Activated CD4-positive, alpha-beta T cell treated with anti-CD3 and anti-CD28 coated beads for 48 hours (primary cell): ENCODE measurements at regions not wholly inside any gene's neighbourhood (a gene's known extent, or its start where the extent isn't known, plus 50 kb on each side); places are given as distances from the start of the nearest gene placed in this dataset.

Experiments
- DNase-seq: peaks from one replicate; pipeline ENCODE4 v3.0.0-alpha.2; 2020

- DNase-seq: no peak
Observed at GRCh38 chr4:153109296-153109849, 94.9 kb upstream of the TRIM2 start.

- DNase-seq: no peak
Observed at GRCh38 chr4:153110739-153111138, 93.5 kb upstream of the TRIM2 start.

- DNase-seq: no peak
Observed at GRCh38 chr4:153111426-153112040, 92.7 kb upstream of the TRIM2 start.

- DNase-seq: peak; percentile 66
Observed at GRCh38 chr4:153112041-153112441, 92.2 kb upstream of the TRIM2 start.

DNA sequence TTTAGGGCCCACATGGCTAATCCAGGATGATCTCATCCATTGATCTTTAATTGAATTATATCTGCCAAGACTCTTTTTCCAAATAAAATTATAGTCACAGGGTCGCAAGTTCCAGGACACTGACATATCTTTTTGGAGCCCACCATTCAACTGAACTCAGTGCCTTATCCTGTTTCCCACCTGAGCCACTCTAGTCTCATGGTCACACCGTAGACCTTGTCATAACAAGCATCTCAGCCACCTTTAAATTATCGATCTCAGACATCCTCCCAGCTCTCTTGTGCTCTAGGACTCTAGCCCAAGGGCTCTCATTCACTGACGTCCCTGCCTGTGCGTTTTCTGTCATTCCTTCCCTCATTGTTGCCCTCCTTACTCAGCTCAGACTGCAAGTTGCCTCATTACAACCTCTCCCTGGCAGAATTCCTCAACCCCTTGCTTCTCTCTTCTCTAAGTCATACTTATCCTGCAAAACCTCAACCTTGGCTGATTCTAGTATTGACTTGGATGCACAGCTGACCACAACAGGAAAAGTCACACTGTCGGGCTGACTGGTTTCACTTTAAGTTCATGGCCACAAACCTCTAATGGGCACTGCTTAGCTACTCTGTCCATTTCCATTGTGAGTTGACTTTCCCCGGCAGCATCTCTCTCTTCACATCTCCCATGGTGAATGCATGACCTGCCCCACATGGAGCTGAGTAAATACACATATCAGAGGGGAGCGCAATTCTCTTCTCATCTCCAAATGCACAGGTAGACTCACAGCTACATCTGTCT, 91.0 kb upstream of the TRIM2 start:
- DNase-seq: peak; percentile 26

DNA sequence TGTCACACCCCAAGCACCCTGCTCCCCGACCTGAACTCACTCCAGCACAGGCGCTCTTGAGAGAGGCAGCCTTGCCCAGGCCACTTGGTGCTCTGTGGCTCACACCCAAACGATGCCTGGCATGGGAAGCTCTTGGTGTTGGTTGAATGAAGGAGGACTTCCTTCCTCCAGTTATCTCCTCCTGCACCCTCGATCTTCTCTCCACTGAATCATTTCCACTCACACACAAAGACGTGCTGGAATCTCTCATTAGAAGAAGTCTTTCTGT, 90.5 kb upstream of the TRIM2 start:
- DNase-seq: peak; percentile 17

- peak; percentile 73 for DNase-seq
Observed at GRCh38 chr4:153114771-153115321, 89.4 kb upstream of the TRIM2 start.

GRCh38 chr4:153115322-153116290, 88.6 kb upstream of the TRIM2 start:
- DNase-seq: peak; percentile 81

- no peak for DNase-seq
Observed at GRCh38 chr4:153116291-153116680, 88.0 kb upstream of the TRIM2 start.

DNA sequence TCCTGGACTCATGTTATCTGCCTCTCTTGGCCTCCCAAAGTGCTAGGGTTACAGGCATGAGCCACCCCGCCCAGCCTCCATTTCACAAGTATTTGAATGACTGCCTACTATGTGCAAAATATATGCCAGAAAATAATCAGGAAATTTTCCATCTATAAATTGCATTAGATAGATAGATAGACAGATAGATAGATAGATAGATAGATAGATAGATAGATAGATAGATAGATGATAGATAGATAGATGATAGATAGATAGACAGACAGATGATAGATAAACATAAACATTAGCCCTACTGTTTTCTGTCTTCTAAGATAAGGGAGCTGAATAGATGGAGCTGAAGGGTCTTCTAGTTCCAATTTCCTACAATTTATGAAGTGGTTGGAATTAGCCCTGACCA, 87.4 kb upstream of the TRIM2 start:
- DNase-seq: no peak

GRCh38 chr4:153117554-153117953, 86.7 kb upstream of the TRIM2 start:
- DNase-seq: no peak

GRCh38 chr4:153119626-153120025, 84.6 kb upstream of the TRIM2 start:
- no peak for DNase-seq

- no peak for DNase-seq
Observed at GRCh38 chr4:153120235-153120634, 84.0 kb upstream of the TRIM2 start.

DNA sequence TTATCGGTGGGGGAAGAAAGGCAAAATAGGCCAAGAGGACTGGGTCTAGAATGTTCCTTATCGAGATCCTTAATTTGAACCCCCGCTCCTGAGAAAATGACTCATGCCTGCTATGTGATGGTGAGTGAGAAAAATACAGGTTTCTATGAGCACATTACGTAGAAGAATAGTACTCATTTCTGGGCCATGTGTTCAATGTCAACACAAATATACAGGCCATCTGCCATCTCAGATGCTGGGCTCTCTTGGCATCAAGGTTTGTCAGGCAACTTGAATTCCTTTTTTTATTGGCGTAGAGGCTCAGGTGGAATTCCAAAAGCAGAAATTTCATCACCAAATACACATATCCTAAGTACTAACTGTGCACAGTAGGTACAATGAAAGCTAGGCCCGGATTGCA, 81.4 kb upstream of the TRIM2 start:
- DNase-seq: no peak

DNA sequence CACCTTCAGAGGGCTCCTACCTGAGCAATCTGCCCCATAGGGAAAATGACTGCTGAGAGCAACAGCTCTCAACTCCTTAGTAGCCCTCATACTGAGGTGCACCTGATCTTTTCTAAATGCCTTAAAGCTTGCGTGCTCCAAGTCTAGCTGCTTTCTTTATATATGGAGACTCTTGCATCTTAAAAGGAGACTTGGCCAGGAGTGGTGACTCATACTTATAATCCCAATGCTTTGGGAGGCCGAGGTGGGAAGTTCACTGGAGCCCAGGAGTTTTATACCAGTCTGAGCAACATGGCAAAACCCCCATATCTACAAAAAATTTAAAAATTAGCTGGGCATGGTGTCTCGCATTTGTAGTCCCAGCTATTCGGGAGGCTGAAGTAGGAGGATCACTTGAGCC, 78.1 kb upstream of the TRIM2 start:
- no peak for DNase-seq

DNA sequence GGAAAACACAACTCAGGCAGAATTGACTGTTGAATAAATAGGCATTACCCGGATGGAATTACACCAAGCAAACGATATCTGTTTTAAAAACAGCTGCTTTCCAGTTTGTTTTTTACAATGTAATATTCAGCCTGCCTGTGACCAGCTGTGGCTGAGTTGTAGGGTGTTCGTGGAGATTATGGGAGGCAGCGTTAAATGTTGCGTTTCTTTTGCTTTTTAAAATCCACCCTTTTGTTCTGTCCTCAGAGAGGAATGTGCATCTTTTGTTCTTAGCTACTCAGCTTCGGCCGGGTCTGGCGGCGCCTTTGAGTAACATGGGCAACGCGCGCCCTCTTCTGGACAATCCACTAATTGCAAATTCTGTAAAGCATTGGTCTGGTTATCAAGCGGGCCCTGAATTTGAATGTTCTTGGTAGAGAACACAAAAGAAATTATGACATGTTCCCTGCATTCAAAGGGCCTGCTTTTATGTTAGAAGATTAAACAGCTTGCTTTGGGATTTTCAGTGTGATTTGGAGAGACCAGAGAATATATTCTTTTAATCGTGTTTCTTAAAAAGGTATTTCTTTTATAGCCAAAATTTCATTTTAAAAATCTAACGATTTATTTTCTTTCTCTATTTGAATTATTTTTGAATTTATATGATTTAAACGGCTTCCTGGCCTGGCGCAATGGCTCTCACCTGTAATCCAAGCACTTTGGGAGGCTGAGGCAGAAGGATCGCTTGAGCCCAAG, 76.3 kb upstream of the TRIM2 start:
- DNase-seq: peak; percentile 89

- DNase-seq: no peak
Observed at GRCh38 chr4:153131596-153131995, 72.6 kb upstream of the TRIM2 start.

DNA sequence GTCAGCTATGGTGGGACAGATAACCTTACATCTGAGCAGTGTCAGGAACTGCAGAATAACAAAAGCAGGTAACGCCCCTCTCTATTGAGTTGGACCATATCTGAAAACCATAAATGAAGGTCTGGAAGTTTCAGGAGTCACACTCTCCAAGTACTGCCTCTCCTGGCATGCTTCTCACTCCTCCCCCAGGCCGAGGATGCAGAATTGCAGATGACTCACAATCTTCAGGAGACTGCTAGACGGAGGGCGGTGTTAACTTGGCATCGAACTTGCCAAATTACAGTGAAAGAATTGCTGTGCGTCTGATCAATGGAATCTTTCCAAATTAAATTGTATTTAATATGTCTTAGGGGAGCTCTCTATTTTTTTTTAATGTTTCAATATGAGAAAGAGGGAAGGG, 67.1 kb upstream of the TRIM2 start:
- no peak for DNase-seq

- no peak for DNase-seq
Observed at GRCh38 chr4:153137677-153138630, 66.3 kb upstream of the TRIM2 start.

DNA sequence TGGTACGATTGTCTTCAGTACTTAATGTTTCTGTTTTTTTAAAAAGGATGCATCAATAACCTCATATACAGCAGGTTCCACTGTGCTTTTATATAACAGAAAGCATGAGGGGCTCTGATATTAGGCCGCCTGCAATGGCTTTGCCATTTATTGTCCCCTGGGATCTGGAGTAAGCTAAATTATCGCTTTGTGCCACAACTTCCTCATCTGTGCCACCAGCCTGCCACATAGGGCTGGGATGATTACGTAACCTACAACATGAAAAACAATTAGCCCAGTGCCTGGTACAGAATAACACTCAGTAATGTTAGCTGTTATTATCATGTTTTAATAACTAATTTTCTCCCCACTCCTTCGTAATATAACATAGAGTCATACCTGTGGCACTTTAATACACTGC, 65.5 kb upstream of the TRIM2 start:
- DNase-seq: no peak

- DNase-seq: no peak
Observed at GRCh38 chr4:153140294-153140693, 63.9 kb upstream of the TRIM2 start.
